ENCODE measurements at regions not wholly inside any gene's neighbourhood (a gene's known extent, or its start where the extent isn't known, plus 50 kb on each side); places are given as distances from the start of the nearest gene placed in this dataset.

GRCh38 chr5:57817001-57817453, 334.4 kb upstream of the ACTBL2 start:
- TF ChIP-seq CTCF (conservative IDR thresholded peaks at IDR 0.05; ENCODE audit: low read depth, low read length) = no peak
- no peak for TF ChIP-seq EZH2 (IDR thresholded peaks at IDR 0.05; ENCODE audit: borderline replicate concordance, low read depth, low read length, poor library complexity, severe bottlenecking)
